ENCODE measurements at regions not wholly inside any gene's neighbourhood (a gene's known extent, or its start where the extent isn't known, plus 50 kb on each side); places are given as distances from the start of the nearest gene placed in this dataset.

- H3K9me3 ChIP-seq (ENCODE audit: low read length) = no peaks in the 10 kb centered on the region
- H3K4me3 ChIP-seq (ENCODE audit: low read depth, low read length, poor library complexity, severe bottlenecking) = no peak overlapping the region
- H2AFZ ChIP-seq (ENCODE audit: low read length) = no peak overlapping the region
- H3K27me3 ChIP-seq (ENCODE audit: insufficient read depth, low read length) = no peaks in the 10 kb centered on the region
- H3K4me2 ChIP-seq (ENCODE audit: low read length) = no peak overlapping the region
- no peaks in the 10 kb centered on the region for H3K36me3 ChIP-seq (ENCODE audit: insufficient read depth, low read length)
- no peaks in the 10 kb centered on the region for H3K9me2 ChIP-seq (ENCODE audit: low read depth, low read length)
- no peaks in the 10 kb centered on the region for H3F3A ChIP-seq (ENCODE audit: insufficient read depth, low read length)
- no peak overlapping the region for H3K27ac ChIP-seq (ENCODE audit: low read depth, low read length, poor library complexity, severe bottlenecking)
- TF ChIP-seq CTCF (IDR thresholded peaks at IDR 0.05; ENCODE audit: low read length) (no peak), EZH2 (IDR thresholded peaks at IDR 0.05; ENCODE audit: borderline replicate concordance, low read length) (no peak)
- H3K9ac ChIP-seq (ENCODE audit: low read length) = no peak overlapping the region
- H3K4me1 ChIP-seq (ENCODE audit: insufficient read depth, low read length, severe bottlenecking) = no peaks in the 10 kb centered on the region
- no peaks in the 10 kb centered on the region for H4K20me1 ChIP-seq (ENCODE audit: insufficient read depth, low read length)
- no peaks in the 10 kb centered on the region for H3K79me2 ChIP-seq (ENCODE audit: insufficient read depth, low read length)
Observed at GRCh38 chr4:100843910-100844309, 326.1 kb upstream of the EMCN start.

GRCh38 chr4:100842856-100843255 lies 325.0 kb upstream of the EMCN start:
- no peaks in the 10 kb centered on the region for H3K79me2 ChIP-seq (ENCODE audit: insufficient read depth, low read length)
- H3K27me3 ChIP-seq (ENCODE audit: insufficient read depth, low read length) = no peaks in the 10 kb centered on the region
- H3K9me3 ChIP-seq (ENCODE audit: low read length) = no peaks in the 10 kb centered on the region
- no peak overlapping the region for H2AFZ ChIP-seq (ENCODE audit: low read length)
- H4K20me1 ChIP-seq (ENCODE audit: insufficient read depth, low read length) = no peaks in the 10 kb centered on the region
- H3K9ac ChIP-seq (ENCODE audit: low read length) = no peak overlapping the region
- no peak for TF ChIP-seq CTCF (IDR thresholded peaks at IDR 0.05; ENCODE audit: low read length)
- TF ChIP-seq EZH2 (IDR thresholded peaks at IDR 0.05; ENCODE audit: borderline replicate concordance, low read length) = no peak
- H3F3A ChIP-seq (ENCODE audit: insufficient read depth, low read length) = no peaks in the 10 kb centered on the region
- H3K4me2 ChIP-seq (ENCODE audit: low read length) = no peak overlapping the region
- H3K9me2 ChIP-seq (ENCODE audit: low read depth, low read length) = no peaks in the 10 kb centered on the region
- H3K36me3 ChIP-seq (ENCODE audit: insufficient read depth, low read length) = no peaks in the 10 kb centered on the region
- H3K27ac ChIP-seq (ENCODE audit: low read depth, low read length, poor library complexity, severe bottlenecking) = no peak overlapping the region
- H3K4me1 ChIP-seq (ENCODE audit: insufficient read depth, low read length, severe bottlenecking) = no peaks in the 10 kb centered on the region
- H3K4me3 ChIP-seq (ENCODE audit: low read depth, low read length, poor library complexity, severe bottlenecking) = no peak overlapping the region

GRCh38 chr4:100841911-100842310 lies 324.1 kb upstream of the EMCN start:
- no peaks in the 10 kb centered on the region for H3K79me2 ChIP-seq (ENCODE audit: insufficient read depth, low read length)
- H3K4me1 ChIP-seq (ENCODE audit: insufficient read depth, low read length, severe bottlenecking) = no peaks in the 10 kb centered on the region
- no peak overlapping the region for H3K4me3 ChIP-seq (ENCODE audit: low read depth, low read length, poor library complexity, severe bottlenecking)
- H2AFZ ChIP-seq (ENCODE audit: low read length) = no peak overlapping the region
- no peak overlapping the region for H3K4me2 ChIP-seq (ENCODE audit: low read length)
- H3K36me3 ChIP-seq (ENCODE audit: insufficient read depth, low read length) = no peaks in the 10 kb centered on the region
- H3K27ac ChIP-seq (ENCODE audit: low read depth, low read length, poor library complexity, severe bottlenecking) = no peak overlapping the region
- no peaks in the 10 kb centered on the region for H4K20me1 ChIP-seq (ENCODE audit: insufficient read depth, low read length)
- H3K9me3 ChIP-seq (ENCODE audit: low read length) = no peaks in the 10 kb centered on the region
- H3F3A ChIP-seq (ENCODE audit: insufficient read depth, low read length) = no peaks in the 10 kb centered on the region
- no peaks in the 10 kb centered on the region for H3K9me2 ChIP-seq (ENCODE audit: low read depth, low read length)
- H3K27me3 ChIP-seq (ENCODE audit: insufficient read depth, low read length) = no peaks in the 10 kb centered on the region
- no peak overlapping the region for H3K9ac ChIP-seq (ENCODE audit: low read length)
- TF ChIP-seq CTCF (IDR thresholded peaks at IDR 0.05; ENCODE audit: low read length) (no peak), EZH2 (IDR thresholded peaks at IDR 0.05; ENCODE audit: borderline replicate concordance, low read length) (no peak)
